Tongue (tissue), 1 donor: ENCODE measurements at regions not wholly inside any gene's neighbourhood (a gene's known extent, or its start where the extent isn't known, plus 50 kb on each side); places are given as distances from the start of the nearest gene placed in this dataset.
A peak's percentile ranks its signal among the peaks of the same experiment; 100 is the strongest.

ENCODE experiments used
- DNase-seq: peaks from one replicate; pipeline ENCODE4 v3.0.0-alpha.2; 2015

- DNase-seq, result no peak
Measured at GRCh38 chr3:146831659-146832058, 226.5 kb upstream of the PLSCR5 start.

- no peak for DNase-seq
Measured at GRCh38 chr3:146830231-146830630, 225.1 kb upstream of the PLSCR5 start.

GRCh38 chr3:146827836-146828235 lies 222.7 kb upstream of the PLSCR5 start:
- no peak for DNase-seq

GRCh38 chr3:146823622-146824021 lies 218.5 kb upstream of the PLSCR5 start:
- no peak for DNase-seq

GRCh38 chr3:146818866-146819265 lies 213.7 kb upstream of the PLSCR5 start:
- DNase-seq, result no peak

- no peak for DNase-seq
Measured at GRCh38 chr3:146818301-146818700, 213.2 kb upstream of the PLSCR5 start.

- DNase-seq, result peak; percentile 66
Measured at GRCh38 chr3:146817704-146818103, 212.6 kb upstream of the PLSCR5 start.

- no peak for DNase-seq
Measured at GRCh38 chr3:146814601-146815315, 209.6 kb upstream of the PLSCR5 start.

- DNase-seq, result no peak
Measured at GRCh38 chr3:146813496-146813895, 208.3 kb upstream of the PLSCR5 start.

GRCh38 chr3:146803745-146804144 lies 198.6 kb upstream of the PLSCR5 start:
- peak; percentile 22 for DNase-seq

- DNase-seq, result no peak
Measured at GRCh38 chr3:146801492-146801891, 196.3 kb upstream of the PLSCR5 start.

GRCh38 chr3:146800484-146800883 lies 195.3 kb upstream of the PLSCR5 start:
- DNase-seq, result no peak

- no peak for DNase-seq
Measured at GRCh38 chr3:146796078-146796477, 190.9 kb upstream of the PLSCR5 start.

GRCh38 chr3:146783446-146783845 lies 178.3 kb upstream of the PLSCR5 start:
- no peak for DNase-seq

- no peak for DNase-seq
Measured at GRCh38 chr3:146781606-146782005, 176.5 kb upstream of the PLSCR5 start.

GRCh38 chr3:146781059-146781458 lies 175.9 kb upstream of the PLSCR5 start:
- no peak for DNase-seq

GRCh38 chr3:146780251-146780650 lies 175.1 kb upstream of the PLSCR5 start:
- no peak for DNase-seq

GRCh38 chr3:146777941-146778340 lies 172.8 kb upstream of the PLSCR5 start:
- no peak for DNase-seq

GRCh38 chr3:146772211-146772743 lies 167.1 kb upstream of the PLSCR5 start:
- no peak for DNase-seq

GRCh38 chr3:146770881-146771280 lies 165.7 kb upstream of the PLSCR5 start:
- DNase-seq, result no peak

GRCh38 chr3:146770301-146770700 lies 165.2 kb upstream of the PLSCR5 start:
- no peak for DNase-seq

GRCh38 chr3:146757759-146758158 lies 152.6 kb upstream of the PLSCR5 start:
- no peak for DNase-seq

- no peak for DNase-seq
Measured at GRCh38 chr3:146750196-146750595, 145.1 kb upstream of the PLSCR5 start.

GRCh38 chr3:146747928-146748327 lies 142.8 kb upstream of the PLSCR5 start:
- DNase-seq, result peak; percentile 20
